ENCODE measurements at regions not wholly inside any gene's neighbourhood (a gene's known extent, or its start where the extent isn't known, plus 50 kb on each side); places are given as distances from the start of the nearest gene placed in this dataset.

- DNase-seq: no peak
- no peaks in the 10 kb centered on the region for H3K4me1 ChIP-seq
- H3K27ac ChIP-seq: no peak overlapping the region
- no peaks in the 10 kb centered on the region for H3K36me3 ChIP-seq
- TF ChIP-seq CTCF (IDR thresholded peaks at IDR 0.05): no peak
- TF ChIP-seq POLR2A (IDR thresholded peaks at IDR 0.05): no peak
- H3K27me3 ChIP-seq: no peaks in the 10 kb centered on the region
- no peak overlapping the region for H3K4me3 ChIP-seq
- H3K9me3 ChIP-seq: no peaks in the 10 kb centered on the region
Observed at GRCh38 chr2:13104723-13105122, 388.0 kb downstream of the TRIB2 start.

GRCh38 chr2:13106302-13106701 is 389.6 kb downstream of the TRIB2 start:
- TF ChIP-seq CTCF (IDR thresholded peaks at IDR 0.05): no peak
- no peak for TF ChIP-seq POLR2A (IDR thresholded peaks at IDR 0.05)
- Histone ChIP-seq H3K27me3 (no peaks in the 10 kb centered on the region), H3K4me3 (no peak overlapping the region), H3K36me3 (no peaks in the 10 kb centered on the region), H3K9me3 (no peaks in the 10 kb centered on the region), H3K27ac (no peak overlapping the region), H3K4me1 (no peaks in the 10 kb centered on the region)
- DNase-seq: no peak

GRCh38 chr2:13109516-13109915 is 392.8 kb downstream of the TRIB2 start:
- Histone ChIP-seq H3K4me3 (no peak overlapping the region), H3K9me3 (no peaks in the 10 kb centered on the region), H3K4me1 (no peaks in the 10 kb centered on the region), H3K27me3 (no peaks in the 10 kb centered on the region), H3K27ac (no peak overlapping the region), H3K36me3 (no peaks in the 10 kb centered on the region)
- TF ChIP-seq CTCF (IDR thresholded peaks at IDR 0.05): no peak
- TF ChIP-seq POLR2A (IDR thresholded peaks at IDR 0.05): no peak
- no peak for DNase-seq

- Histone ChIP-seq H3K4me3 (no peak overlapping the region), H3K27me3 (no peaks in the 10 kb centered on the region), H3K4me1 (no peaks in the 10 kb centered on the region), H3K9me3 (no peaks in the 10 kb centered on the region), H3K27ac (no peak overlapping the region), H3K36me3 (no peaks in the 10 kb centered on the region)
- no peak for DNase-seq
- TF ChIP-seq POLR2A (IDR thresholded peaks at IDR 0.05): no peak
- no peak for TF ChIP-seq CTCF (IDR thresholded peaks at IDR 0.05)
Observed at GRCh38 chr2:13110825-13111224, 394.1 kb downstream of the TRIB2 start.

- no peaks in the 10 kb centered on the region for H3K36me3 ChIP-seq
- no peak for TF ChIP-seq CTCF (IDR thresholded peaks at IDR 0.05)
- H3K4me3 ChIP-seq: no peak overlapping the region
- H3K4me1 ChIP-seq: no peaks in the 10 kb centered on the region
- H3K27me3 ChIP-seq: no peaks in the 10 kb centered on the region
- no peak for DNase-seq
- no peak overlapping the region for H3K27ac ChIP-seq
- H3K9me3 ChIP-seq: no peaks in the 10 kb centered on the region
Observed at GRCh38 chr2:13113002-13113401, 396.3 kb downstream of the TRIB2 start.

- Histone ChIP-seq H3K27ac (no peak overlapping the region), H3K27me3 (no peaks in the 10 kb centered on the region), H3K4me3 (no peak overlapping the region), H3K36me3 (no peaks in the 10 kb centered on the region), H3K4me1 (no peaks in the 10 kb centered on the region), H3K9me3 (no peaks in the 10 kb centered on the region)
- DNase-seq: no peak
- TF ChIP-seq POLR2A (IDR thresholded peaks at IDR 0.05): no peak
- no peak for TF ChIP-seq CTCF (IDR thresholded peaks at IDR 0.05)
Observed at GRCh38 chr2:13114391-13114790, 397.7 kb downstream of the TRIB2 start.

Measured in Peyer's patch (tissue), 4 donors.